ENCODE measurements at regions not wholly inside any gene's neighbourhood (a gene's known extent, or its start where the extent isn't known, plus 50 kb on each side); places are given as distances from the start of the nearest gene placed in this dataset.

- no peaks in the 10 kb centered on the region for H3K9me3 Mint-ChIP-seq (ENCODE audit: unreplicated experiment)
- H3K4me1 Mint-ChIP-seq (ENCODE audit: unreplicated experiment) = no peaks in the 10 kb centered on the region
- no peak for TF ChIP-seq CTCF (IDR thresholded peaks at IDR 0.05; ENCODE audit: unreplicated experiment)
- H3K27ac Mint-ChIP-seq (ENCODE audit: unreplicated experiment) = no peak overlapping the region
- H3K36me3 Mint-ChIP-seq (ENCODE audit: low read depth, unreplicated experiment) = no peaks in the 10 kb centered on the region
- no peak overlapping the region for H3K4me3 Mint-ChIP-seq (ENCODE audit: unreplicated experiment)
- no peak for DNase-seq (ENCODE audit: low spot score)
- H3K27me3 Mint-ChIP-seq (ENCODE audit: unreplicated experiment) = peaks cover 2% of the 10 kb centered on the region
These were observed 282.6 kb upstream of the PPARGC1A start for GRCh38 chr4:24172406-24172805.

- H3K27me3 Mint-ChIP-seq (ENCODE audit: unreplicated experiment) = no peaks in the 10 kb centered on the region
- no peaks in the 10 kb centered on the region for H3K4me1 Mint-ChIP-seq (ENCODE audit: unreplicated experiment)
- no peaks in the 10 kb centered on the region for H3K36me3 Mint-ChIP-seq (ENCODE audit: low read depth, unreplicated experiment)
- H3K9me3 Mint-ChIP-seq (ENCODE audit: unreplicated experiment) = no peaks in the 10 kb centered on the region
- TF ChIP-seq CTCF (IDR thresholded peaks at IDR 0.05; ENCODE audit: unreplicated experiment) = no peak
- H3K27ac Mint-ChIP-seq (ENCODE audit: unreplicated experiment) = no peak overlapping the region
- H3K4me3 Mint-ChIP-seq (ENCODE audit: unreplicated experiment) = no peak overlapping the region
- no peak for DNase-seq (ENCODE audit: low spot score)
These were observed 280.1 kb upstream of the PPARGC1A start for GRCh38 chr4:24169956-24170355.

- Mint-ChIP-seq H3K36me3 (ENCODE audit: low read depth, unreplicated experiment) (no peaks in the 10 kb centered on the region), H3K27ac (ENCODE audit: unreplicated experiment) (no peak overlapping the region)
- DNase-seq (ENCODE audit: low spot score) = no peak
These were observed 278.8 kb upstream of the PPARGC1A start for GRCh38 chr4:24168658-24169057.

GRCh38 chr4:24166501-24166900, 276.7 kb upstream of the PPARGC1A start:
- H3K4me1 Mint-ChIP-seq (ENCODE audit: unreplicated experiment) = no peaks in the 10 kb centered on the region
- no peak for DNase-seq (ENCODE audit: low spot score)
- H3K4me3 Mint-ChIP-seq (ENCODE audit: unreplicated experiment) = no peak overlapping the region
- no peaks in the 10 kb centered on the region for H3K27me3 Mint-ChIP-seq (ENCODE audit: unreplicated experiment)
- no peak overlapping the region for H3K27ac Mint-ChIP-seq (ENCODE audit: unreplicated experiment)
- no peaks in the 10 kb centered on the region for H3K36me3 Mint-ChIP-seq (ENCODE audit: low read depth, unreplicated experiment)
- H3K9me3 Mint-ChIP-seq (ENCODE audit: unreplicated experiment) = no peaks in the 10 kb centered on the region
- TF ChIP-seq CTCF (IDR thresholded peaks at IDR 0.05; ENCODE audit: unreplicated experiment) = no peak

More at GRCh38 chr4:24168658-24169057, 278.8 kb upstream of the PPARGC1A start:
- H3K4me3 Mint-ChIP-seq (ENCODE audit: unreplicated experiment) = no peak overlapping the region
- H3K27me3 Mint-ChIP-seq (ENCODE audit: unreplicated experiment) = no peaks in the 10 kb centered on the region
- H3K9me3 Mint-ChIP-seq (ENCODE audit: unreplicated experiment) = no peaks in the 10 kb centered on the region
- no peaks in the 10 kb centered on the region for H3K4me1 Mint-ChIP-seq (ENCODE audit: unreplicated experiment)
- TF ChIP-seq CTCF (IDR thresholded peaks at IDR 0.05; ENCODE audit: unreplicated experiment) = no peak

- Mint-ChIP-seq H3K27me3 (ENCODE audit: unreplicated experiment) (no peaks in the 10 kb centered on the region), H3K4me3 (ENCODE audit: unreplicated experiment) (no peak overlapping the region), H3K36me3 (ENCODE audit: low read depth, unreplicated experiment) (no peaks in the 10 kb centered on the region), H3K4me1 (ENCODE audit: unreplicated experiment) (no peaks in the 10 kb centered on the region), H3K9me3 (ENCODE audit: unreplicated experiment) (no peaks in the 10 kb centered on the region), H3K27ac (ENCODE audit: unreplicated experiment) (no peak overlapping the region)
- no peak for DNase-seq (ENCODE audit: low spot score)
- TF ChIP-seq CTCF (IDR thresholded peaks at IDR 0.05; ENCODE audit: unreplicated experiment) = no peak
These were observed 274.9 kb upstream of the PPARGC1A start for GRCh38 chr4:24164797-24165196.
